ENCODE measurements at regions not wholly inside any gene's neighbourhood (a gene's known extent, or its start where the extent isn't known, plus 50 kb on each side); places are given as distances from the start of the nearest gene placed in this dataset.

DNA sequence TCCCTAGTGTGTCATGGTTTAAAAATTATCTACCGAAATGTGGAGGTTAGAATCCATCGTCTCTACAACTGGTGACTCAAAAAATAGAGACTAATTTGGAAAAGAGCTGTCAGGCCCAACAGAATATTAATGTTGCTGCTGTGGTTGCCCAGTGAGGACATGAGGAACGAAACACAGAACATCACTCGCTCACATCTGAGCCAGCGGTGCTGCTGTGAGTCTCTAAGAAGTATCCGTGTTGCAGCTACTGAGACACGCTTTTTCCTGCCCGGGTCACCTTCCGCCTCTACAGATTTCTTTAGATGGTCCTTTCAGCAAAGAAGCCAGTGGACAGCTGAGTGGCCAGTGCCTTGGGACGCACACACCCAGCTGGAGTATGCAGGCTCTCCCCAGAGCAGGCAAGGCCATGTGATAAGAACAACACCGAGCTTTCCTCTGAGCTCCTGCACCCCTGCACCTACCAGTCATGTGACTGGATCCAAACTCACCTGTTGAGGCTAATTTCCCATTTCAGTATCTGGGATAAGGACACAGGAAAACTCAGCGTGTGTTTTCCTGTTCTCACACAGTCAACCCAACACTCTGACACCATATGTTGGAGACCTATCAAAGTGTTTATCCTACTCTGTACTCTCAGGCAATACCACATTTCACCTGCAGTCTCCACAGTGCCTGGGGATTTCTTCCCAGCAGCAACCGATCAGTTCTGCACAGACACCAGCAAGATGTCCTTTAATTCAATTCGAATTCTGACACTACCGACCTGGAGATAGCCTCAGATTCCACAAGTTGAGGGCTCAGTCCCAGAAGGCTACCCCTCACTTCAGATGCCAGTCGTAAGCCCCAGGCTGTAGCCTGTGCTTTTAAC is 119.0 kb upstream of the RPS6KA2 start:
- no peak for FAIRE-seq

DNA sequence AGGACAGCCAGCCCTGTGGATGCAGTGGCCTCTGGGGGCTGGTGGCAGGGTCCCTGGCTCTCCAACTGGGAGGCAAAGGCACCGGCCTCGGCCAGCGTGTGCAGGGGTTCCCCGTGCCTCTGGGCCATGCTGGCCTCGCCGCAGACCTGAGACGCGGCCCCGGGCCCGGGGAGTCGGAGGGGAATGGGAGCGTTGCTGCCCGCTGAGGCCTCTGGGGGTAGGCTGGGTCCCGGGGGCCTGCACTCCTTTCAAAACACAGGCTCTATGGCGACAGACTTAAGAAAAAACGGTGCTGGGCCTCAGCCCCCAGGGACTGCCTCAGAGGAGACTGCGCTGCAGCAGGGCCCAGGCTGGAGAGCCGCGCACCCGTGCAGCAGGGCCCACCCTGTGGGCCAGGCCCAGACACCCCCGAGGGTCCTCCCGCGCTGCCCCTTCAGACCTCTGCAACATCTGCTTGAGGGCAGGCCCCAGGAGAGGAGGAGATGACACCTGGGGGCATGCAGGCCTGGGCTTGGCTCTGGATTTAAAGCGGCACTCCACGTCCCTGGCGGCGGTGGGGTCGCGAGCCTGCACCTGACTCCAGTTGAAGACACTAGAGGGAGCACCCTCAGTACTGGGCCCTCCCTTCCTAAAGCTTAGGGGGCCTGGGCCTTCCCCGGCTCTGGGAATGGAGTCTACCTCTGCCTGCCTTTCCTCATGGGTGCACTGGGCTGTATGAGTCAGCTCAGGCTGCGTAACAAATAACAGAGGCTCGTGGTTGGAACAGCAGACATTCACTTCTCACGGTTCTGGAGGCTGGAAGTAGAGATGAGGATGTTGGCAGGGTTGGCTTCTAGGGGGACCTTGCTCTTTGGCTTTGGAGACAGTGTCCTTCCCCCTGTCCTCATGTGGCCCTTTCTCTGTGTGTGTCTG is 117.4 kb upstream of the RPS6KA2 start:
- DNase-seq (ENCODE audit: insufficient read length, low spot score) (no peak), FAIRE-seq (no peak)
- TF ChIP-seq, protein P1, sequence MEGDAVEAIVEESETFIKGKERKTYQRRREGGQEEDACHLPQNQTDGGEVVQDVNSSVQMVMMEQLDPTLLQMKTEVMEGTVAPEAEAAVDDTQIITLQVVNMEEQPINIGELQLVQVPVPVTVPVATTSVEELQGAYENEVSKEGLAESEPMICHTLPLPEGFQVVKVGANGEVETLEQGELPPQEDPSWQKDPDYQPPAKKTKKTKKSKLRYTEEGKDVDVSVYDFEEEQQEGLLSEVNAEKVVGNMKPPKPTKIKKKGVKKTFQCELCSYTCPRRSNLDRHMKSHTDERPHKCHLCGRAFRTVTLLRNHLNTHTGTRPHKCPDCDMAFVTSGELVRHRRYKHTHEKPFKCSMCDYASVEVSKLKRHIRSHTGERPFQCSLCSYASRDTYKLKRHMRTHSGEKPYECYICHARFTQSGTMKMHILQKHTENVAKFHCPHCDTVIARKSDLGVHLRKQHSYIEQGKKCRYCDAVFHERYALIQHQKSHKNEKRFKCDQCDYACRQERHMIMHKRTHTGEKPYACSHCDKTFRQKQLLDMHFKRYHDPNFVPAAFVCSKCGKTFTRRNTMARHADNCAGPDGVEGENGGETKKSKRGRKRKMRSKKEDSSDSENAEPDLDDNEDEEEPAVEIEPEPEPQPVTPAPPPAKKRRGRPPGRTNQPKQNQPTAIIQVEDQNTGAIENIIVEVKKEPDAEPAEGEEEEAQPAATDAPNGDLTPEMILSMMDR (IDR thresholded peaks at IDR 0.05; ENCODE audit: insufficient read depth, missing control alignments) = no peak

More for the DNA sequence above, 119.0 kb upstream of the RPS6KA2 start:
- TF ChIP-seq, protein P1 (IDR thresholded peaks at IDR 0.05; ENCODE audit: insufficient read depth, missing control alignments) = no peak
- DNase-seq (ENCODE audit: insufficient read length, low spot score) = no peak

DNA sequence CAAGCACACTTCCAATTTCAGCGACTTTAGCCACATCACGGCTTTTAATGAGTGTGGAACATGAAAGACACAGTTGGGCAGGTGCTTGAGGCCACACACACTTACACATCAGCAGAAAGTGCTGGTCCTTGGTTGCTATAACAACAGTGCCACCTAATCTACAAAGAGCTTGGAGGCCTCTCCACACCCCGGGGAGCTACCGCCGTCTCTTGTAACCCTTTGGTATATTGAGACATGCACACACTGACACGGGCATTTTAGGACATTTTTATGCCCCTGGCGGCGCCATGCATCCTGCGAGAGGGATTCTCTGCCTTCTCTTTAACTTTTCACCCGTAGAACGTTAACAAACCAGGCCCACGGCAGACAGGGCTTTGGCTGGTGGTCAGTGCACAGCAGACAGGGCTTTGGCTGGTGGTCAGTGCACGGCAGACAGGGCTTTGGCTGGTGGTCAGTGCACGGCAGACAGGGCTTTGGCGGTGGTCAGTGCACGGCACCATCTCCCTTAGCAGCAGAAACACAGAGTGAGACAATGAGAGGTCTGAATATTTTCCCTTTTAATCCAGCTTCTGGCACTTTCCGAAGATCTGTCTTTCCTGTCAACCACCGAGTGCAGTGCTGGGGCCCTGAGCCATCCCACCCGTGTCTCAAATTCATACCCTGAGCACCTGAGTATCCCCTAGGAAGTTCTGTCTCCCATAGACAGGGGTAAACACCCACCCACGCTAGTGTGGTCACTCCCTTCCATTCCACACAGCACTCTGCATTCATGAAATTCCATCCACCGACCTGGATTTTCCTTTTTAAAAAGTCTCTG is 116.6 kb upstream of the RPS6KA2 start:
- no peak for FAIRE-seq
- DNase-seq (ENCODE audit: insufficient read length, low spot score) = no peak
- TF ChIP-seq, protein P1 (IDR thresholded peaks at IDR 0.05; ENCODE audit: insufficient read depth, missing control alignments) = no peak

DNA sequence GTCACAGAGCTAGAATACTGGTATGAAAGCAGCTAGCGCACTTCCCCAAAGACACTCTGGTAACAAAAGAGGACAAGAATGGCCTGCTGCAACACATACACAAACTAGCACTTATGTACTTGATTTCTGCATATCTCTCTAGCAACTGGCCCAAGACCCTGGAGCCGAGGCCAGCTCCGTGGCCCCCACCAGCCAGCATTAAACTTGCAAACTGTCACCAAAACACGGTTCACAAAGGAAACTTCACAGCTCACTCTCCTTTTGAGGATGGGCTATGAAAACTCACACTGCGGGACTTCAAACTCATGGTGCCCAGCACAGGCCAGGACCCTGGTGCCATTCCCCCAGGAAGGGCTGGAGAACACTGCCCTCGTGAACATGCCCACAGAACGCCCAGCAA is 115.9 kb upstream of the RPS6KA2 start:
- FAIRE-seq = no peak
- no peak for DNase-seq (ENCODE audit: insufficient read length, low spot score)
- TF ChIP-seq, protein P1 (IDR thresholded peaks at IDR 0.05; ENCODE audit: insufficient read depth, missing control alignments) = no peak

DNA sequence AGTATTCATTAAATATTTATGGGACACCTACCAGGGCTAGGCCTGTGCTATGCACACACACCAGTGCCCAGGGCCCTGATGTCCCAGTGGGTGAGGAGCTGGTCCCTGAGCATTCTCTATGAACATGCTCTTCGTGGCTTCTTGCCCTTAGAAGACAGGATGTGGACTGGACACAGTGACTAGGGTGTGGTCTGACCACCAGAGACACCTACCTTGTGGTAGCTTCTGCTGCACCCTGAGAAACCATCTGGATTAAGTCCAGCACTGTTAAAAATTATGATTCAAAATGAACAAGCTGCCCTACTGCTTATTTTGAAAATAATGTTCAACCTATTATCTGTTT is 112.9 kb upstream of the RPS6KA2 start:
- TF ChIP-seq, protein P1 (IDR thresholded peaks at IDR 0.05; ENCODE audit: insufficient read depth, missing control alignments) = no peak
- no peak for DNase-seq (ENCODE audit: insufficient read length, low spot score)
- FAIRE-seq = no peak

DNA sequence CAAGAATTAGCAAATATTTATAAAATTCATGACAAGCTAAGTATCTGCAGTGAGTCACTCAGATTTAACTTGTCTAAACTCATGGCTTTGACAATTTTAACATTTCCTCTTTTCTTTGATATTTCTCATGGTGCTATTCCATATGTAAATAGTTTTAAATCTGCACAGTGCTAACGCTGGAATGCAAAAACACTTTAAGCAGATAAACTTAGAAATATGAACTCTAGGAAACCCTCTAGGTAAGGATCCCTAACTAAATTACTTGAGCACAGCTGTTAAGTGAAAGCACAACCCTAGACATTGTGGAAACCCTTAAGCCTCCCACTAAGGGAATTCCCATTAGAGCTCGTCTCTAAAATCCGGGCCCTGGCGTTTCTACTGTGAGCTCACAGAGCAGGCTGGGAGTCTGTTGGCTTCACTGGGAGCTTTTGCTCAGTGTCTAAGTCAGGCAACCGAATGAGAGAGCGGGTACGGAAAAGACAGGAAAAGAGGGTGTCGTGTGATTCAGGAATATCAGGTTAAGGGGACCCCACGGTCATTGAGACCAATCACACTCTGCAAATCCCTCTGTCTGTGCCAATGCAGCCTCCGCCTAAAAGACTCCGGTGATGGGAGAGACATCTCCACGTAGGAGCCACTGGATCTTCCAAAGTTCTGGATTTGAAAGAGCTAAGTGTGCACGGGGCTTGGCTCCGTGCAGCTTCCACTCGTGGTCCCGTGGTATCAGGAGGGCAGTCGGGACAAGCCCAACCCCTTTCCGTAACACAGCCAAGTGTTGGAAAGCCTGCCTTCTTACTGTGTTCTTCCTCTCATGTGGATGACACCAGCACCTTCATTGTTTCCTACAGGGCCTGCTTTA is 112.3 kb upstream of the RPS6KA2 start:
- FAIRE-seq (no peak), DNase-seq (ENCODE audit: insufficient read length, low spot score) (no peak)
- TF ChIP-seq, protein P1 (IDR thresholded peaks at IDR 0.05; ENCODE audit: insufficient read depth, missing control alignments) = no peak
